ENCODE measurements at regions not wholly inside any gene's neighbourhood (a gene's known extent, or its start where the extent isn't known, plus 50 kb on each side); places are given as distances from the start of the nearest gene placed in this dataset.

GRCh38 chr4:115334736-115335411 is 221.5 kb upstream of the NDST4 start:
- no peak for DNase-seq (ENCODE audit: low read depth)

DNA sequence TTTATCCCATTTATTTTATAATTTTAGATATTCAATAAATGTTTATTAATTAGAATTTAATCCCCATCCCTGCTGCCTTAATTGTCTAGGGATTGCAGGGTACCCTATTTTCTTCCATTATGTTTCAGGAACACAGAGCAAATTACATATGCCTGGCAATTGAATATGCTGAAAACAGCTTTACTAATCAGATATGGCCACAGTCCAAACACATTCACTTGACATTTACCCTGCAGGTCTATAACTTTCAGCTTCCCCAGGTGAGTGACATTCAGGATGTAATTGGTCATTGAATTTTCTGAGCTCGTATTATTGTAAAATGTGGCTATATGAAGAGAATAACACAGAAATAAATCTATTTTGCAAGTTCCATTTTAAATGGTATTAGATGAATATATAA is 218.7 kb upstream of the NDST4 start:
- DNase-seq (ENCODE audit: low read depth): no peak

DNA sequence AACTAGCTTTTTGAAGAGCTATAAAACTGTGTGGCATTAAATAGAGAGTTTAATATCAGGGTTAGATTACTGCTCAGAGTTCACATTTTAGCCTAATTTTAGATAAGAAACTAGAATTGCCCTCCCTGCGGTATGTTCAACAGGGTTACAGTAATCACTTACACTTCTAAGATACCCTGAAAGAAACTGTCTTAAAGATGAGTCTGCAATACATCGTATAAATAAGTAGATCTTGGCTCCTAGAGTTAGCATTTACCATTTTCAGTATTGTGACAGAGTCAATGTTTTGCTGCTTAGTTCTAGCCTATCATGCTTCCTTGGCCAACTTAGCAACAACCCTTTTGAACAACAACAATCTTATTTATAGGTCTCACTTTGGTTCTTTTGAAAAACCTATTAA is 217.8 kb upstream of the NDST4 start:
- DNase-seq (ENCODE audit: low read depth): no peak

DNA sequence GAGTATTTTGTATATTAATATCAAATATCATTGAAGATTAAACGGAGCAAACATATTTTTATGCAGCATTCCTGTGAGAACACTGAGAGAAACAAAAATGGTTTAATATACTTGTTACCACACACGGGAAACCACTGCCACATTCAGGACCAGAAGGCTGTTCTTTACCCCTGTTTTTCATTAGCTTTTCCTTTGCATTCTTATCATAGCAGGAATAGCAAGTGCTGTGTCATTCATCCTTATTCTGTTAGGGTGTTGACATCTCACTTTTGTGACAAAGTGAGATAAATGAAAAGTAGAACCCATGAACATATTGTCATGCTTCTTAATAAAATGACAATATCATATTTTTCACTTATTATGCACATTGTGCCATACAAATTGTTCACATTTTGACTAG is 212.4 kb upstream of the NDST4 start:
- DNase-seq (ENCODE audit: low read depth): no peak

DNA sequence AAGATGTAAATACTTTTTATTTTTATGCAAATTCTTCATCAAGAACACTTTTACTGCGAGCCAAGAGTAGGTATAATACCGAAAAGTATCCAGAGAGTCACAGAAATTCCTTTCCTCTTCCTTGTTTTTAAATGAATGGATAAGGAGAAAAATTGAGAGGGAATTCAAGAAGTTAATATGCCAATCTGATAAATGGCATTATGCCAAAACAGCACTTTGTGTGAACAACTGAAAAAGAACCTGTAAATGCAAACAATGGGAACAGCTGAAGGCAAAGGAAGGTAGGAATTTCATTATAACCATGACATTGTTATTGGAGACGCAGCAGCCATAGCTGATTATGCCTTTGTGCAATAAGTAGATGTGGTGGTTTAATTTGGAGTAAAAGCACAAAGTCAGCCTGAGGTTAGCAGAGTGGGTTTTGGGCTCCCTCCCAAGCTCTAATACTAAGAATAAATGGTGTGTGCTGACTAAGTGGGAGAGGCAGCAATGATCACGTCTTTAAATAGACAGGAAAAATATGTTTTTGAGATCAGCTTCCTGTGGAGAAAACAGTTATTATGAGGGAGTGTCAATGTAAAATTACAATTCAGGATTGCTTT is 209.8 kb upstream of the NDST4 start:
- DNase-seq (ENCODE audit: low read depth): no peak

DNA sequence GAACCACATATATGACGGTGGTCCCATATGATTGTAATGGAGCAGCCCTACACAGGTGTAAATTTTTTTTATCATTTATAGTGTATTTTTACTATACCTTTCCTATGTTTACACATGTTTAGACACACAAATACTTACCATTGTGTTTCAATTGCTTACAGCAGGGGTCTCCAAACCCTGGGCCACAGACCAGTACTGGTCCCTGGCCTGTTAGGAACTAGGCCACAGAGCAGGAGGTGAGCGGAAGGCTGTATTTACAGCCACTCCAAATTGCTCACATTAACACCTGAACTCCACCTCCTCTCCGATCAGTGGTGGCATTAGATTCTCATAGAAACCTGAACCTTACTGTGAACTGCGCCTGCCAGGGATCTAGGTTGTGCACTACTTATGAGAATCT is 201.8 kb upstream of the NDST4 start:
- no peak for DNase-seq (ENCODE audit: low read depth)

GRCh38 chr4:115310641-115311040 is 197.2 kb upstream of the NDST4 start:
- DNase-seq (ENCODE audit: low read depth): no peak

GRCh38 chr4:115294717-115295116 is 181.3 kb upstream of the NDST4 start:
- DNase-seq (ENCODE audit: low read depth): no peak

DNA sequence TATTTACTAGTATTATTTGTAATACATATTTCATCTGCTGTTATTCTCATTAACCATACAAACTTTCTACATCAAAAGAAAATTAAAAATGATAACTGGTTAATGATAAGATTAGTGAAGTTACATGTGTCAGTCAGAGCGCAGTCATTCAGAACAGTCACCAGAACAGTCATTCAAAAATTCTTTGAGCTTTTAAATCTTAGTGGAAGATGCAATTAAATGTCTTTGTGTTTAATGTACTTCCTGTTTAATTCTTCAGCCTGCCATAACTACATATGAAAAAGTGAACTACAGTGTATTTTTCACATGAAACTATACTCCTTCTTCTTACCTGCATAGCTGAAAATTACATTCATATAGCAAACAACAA is 179.7 kb upstream of the NDST4 start:
- no peak for DNase-seq (ENCODE audit: low read depth)

- no peak for DNase-seq (ENCODE audit: low read depth)
Measured at GRCh38 chr4:115292320-115293092, 179.1 kb upstream of the NDST4 start.

DNA sequence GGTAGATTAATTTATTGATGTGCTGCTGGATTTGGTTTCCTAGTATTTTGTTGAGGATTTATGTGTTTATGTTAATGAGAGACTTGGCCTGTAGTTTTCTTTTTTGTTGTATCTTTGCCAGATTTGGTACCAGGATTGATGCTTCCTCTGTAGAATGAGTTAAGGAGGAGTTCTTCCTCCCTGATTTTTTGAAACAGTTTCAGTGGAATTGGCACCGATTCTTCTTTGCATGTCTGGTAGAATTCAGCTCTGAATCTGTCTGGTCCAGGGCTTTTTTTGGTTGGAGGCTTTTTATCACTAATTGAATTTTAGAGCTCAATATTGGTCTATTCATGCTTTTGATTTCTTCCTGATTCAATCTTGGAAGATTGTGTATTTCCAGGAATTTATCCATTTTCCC is 174.0 kb upstream of the NDST4 start:
- no peak for DNase-seq (ENCODE audit: low read depth)

DNA sequence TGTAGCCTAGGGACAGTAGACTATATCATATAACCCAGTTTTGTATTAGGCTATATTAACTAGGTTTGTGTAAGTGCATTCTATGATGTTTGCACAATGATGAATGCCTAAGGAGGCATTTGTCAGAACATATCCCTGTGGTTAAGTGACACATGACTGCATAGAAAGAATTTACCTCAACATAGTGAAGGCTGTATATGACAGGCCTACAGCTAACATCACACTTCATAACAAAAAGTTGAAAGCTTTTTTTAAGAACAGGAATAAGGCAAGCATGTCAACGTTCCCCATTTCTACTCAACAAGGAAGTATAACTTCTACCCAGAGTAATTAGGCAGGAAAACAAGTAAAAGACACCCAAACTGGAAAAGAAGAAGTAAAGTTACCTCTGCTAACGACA is 165.9 kb upstream of the NDST4 start:
- DNase-seq (ENCODE audit: low read depth): no peak

DNA sequence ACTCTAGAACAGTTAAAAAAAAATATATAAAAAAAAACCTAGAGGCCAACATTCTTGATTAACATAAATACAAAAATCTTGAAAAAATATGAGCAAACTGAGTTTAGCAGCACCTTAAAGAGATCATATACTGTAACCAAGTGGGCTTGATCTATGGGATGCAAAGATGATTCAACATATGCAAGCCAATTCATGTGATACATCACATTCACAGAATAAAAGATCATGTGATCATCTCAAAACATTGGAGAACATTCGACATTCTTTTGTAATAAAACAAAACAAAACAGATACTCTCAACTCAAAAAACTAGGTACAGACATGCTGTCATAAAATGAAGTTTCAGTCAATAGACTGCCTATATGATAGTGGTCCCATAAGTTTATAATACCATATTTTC is 165.4 kb upstream of the NDST4 start:
- no peak for DNase-seq (ENCODE audit: low read depth)

- no peak for DNase-seq (ENCODE audit: low read depth)
Measured at GRCh38 chr4:115275615-115276014, 162.2 kb upstream of the NDST4 start.

GRCh38 chr4:115274545-115274944 is 161.1 kb upstream of the NDST4 start:
- DNase-seq (ENCODE audit: low read depth): no peak

- no peak for DNase-seq (ENCODE audit: low read depth)
Measured at GRCh38 chr4:115272594-115272993, 159.2 kb upstream of the NDST4 start.

- DNase-seq (ENCODE audit: low read depth): no peak
Measured at GRCh38 chr4:115272185-115272584, 158.8 kb upstream of the NDST4 start.

GRCh38 chr4:115260195-115260594 is 146.8 kb upstream of the NDST4 start:
- no peak for DNase-seq (ENCODE audit: low read depth)

DNA sequence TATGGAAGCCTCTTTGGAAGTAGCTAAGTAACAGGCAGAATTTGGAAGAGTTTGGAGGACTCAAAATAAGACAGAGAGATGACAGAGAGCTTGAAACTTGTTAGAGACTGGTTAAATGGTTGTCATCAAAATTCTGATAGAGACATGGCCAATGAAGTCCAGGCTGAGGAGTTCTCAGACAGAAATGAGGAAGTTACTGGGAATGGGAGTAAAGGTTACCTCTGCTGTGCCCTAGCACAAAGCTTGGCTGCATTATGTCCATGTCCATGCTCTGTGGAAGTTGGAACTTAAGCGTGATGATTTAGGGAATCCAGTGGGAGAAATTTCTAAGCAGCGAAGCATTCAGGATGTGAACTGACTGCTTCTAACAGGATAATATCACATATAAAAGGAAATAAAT is 146.2 kb upstream of the NDST4 start:
- no peak for DNase-seq (ENCODE audit: low read depth)

GRCh38 chr4:115249808-115250207 is 136.4 kb upstream of the NDST4 start:
- DNase-seq (ENCODE audit: low read depth): no peak

DNA sequence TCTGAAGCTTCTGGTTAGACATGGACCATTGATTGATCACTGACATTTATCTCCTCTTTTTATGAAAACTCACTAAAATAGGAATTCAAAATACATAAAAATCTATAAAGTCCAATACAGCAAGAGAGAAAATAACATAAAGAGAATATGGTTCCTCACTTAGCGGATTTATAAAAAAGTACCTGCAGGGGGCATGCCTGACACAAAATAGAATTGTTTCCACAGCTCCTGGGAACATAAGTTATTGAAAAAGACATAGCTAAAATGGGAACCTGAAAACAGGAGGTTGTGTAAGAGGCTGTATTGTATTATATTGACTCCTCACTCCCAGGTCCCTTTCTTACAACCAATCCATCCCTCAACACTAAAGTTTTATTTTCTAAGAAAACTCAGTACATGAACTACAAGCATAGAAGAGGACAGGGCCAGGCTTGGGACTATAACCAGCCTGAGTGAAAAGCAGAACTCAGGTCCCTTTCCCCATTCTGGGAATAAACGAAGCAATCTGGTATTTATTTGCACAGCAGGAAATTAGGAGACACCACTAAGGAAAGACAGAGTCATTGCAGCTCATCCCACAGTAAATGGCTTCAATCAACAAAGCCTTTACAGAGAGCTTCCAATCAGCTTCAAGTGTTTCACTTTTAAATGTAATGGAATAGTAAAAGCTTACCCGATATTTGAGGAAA is 121.1 kb upstream of the NDST4 start:
- no peak for DNase-seq (ENCODE audit: low read depth)

GRCh38 chr4:115233600-115233999 is 120.2 kb upstream of the NDST4 start:
- no peak for DNase-seq (ENCODE audit: low read depth)

DNA sequence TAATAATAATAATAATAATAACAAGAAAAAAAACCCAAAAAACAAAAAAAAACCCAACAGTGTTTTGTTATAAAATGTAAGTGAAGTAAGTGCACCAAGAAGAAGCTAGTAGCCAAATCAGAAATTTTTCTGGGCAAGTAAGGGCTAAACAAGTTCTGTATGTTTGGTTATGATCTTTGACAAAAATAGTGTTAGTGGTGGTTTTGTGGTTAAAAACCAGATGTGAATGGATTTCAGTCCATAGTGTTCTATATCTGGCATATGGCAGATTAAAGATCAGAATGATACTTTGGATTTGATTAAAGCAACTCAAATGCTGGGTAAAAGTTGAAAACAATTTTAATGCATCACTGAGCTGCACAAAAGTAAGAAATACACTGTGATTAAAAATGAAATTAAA is 116.5 kb upstream of the NDST4 start:
- DNase-seq (ENCODE audit: low read depth): no peak
